Islet of Langerhans (tissue), 1 donor: ENCODE measurements at regions not wholly inside any gene's neighbourhood (a gene's known extent, or its start where the extent isn't known, plus 50 kb on each side); places are given as distances from the start of the nearest gene placed in this dataset.

Experiments used
- FAIRE-seq: peaks from one replicate; lab custom pipeline; 2011; peaks lifted over from hg19 to GRCh38; lab: Jason Lieb, UNC

DNA sequence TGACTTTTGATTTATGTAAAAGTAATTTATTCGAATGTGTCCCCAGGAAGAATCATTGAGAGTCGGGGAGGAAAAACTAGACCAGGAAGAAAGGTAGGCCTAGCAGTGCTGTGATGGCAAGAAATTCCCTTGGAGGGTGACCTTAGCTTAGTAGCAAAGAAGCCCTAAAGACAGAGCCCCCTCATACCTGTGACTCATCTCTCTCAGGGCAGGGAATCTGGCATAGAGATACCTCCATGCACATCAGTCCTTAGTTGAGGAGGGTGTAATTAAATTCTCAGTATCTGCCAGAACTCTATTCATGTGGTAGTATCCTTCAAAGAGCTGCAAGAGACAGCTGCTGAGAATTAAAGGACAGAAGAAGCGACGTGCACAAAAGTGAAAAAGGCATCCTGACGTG, 360.3 kb downstream of the FBXO15 start:
- FAIRE-seq, result no peak

- no peak for FAIRE-seq
Measured at GRCh38 chr18:73785300-73785699, 362.3 kb downstream of the FBXO15 start.

DNA sequence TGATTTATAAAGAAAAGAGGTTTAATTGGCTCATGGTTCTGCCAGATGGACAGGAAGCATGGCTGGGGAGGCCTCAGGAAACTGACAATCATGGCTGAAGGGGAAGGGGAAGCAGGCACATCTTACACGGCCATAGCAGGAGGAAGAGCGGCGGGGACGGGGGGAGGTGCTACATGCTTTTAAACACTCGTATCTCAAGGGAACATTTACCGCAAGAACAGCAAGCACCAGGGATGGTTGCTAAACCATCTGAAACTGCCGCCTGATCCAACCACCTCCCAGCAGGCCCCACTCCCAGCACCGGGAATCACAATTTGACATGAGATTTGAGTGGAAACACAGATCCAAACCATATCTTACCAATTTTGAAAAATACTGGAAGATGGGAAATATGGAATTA, 362.8 kb downstream of the FBXO15 start:
- no peak for FAIRE-seq

GRCh38 chr18:73782405-73782804, 365.2 kb downstream of the FBXO15 start:
- no peak for FAIRE-seq

GRCh38 chr18:73780218-73780617, 367.4 kb downstream of the FBXO15 start:
- FAIRE-seq, result no peak

- FAIRE-seq, result no peak
Measured at GRCh38 chr18:73778032-73778359, 369.6 kb downstream of the FBXO15 start.

DNA sequence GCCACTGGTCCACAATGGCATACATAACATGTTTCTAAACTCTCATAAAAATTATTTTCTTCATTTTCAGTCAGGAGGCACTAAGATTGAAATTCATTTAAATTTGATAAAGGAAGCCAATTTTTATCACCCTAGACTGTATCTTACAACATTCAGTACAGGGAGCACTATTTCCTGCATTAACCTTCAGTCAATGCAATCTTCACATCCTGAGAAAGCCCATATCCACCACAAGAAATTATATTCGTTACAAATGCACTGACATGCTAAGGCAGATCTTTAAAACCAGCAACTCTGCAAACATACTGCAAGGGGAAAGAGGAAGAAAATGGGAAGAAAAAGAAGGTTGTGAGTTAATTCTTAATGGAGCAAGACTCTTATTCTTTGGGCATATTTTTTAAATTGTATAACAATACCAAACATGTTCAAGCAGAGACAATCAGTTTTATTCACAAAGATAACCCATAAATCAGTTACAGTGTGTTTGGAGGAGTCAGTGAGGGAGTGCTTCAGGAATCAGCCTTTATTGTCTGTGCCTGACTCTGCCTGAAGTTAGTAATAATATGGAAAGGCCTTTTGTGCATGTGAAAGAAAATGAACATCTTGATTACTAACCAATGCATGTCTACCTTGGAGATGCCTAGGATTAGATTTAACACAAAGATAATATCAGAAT, 370.1 kb downstream of the FBXO15 start:
- no peak for FAIRE-seq

GRCh38 chr18:73774811-73775509, 372.7 kb downstream of the FBXO15 start:
- no peak for FAIRE-seq

DNA sequence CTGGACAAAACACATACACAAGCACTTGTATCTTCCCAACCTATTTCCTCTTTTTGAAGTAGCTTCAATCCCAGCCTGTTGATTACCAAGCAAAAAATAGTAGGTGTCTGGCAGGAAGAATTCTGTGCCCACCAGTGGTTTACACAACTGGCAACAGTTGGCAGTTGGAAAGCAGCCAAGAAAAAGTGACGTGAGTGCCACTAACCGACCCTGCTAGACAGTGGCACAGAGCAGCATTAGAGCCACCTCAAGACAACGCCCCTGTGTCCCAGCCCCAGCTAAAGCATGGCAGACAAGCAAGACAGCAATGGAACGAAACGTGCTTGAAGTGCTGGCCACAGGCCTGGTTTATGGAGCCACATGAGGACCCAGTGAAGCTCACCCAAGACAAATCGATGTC, 379.6 kb downstream of the FBXO15 start:
- FAIRE-seq, result no peak

- FAIRE-seq, result no peak
Measured at GRCh38 chr18:73766910-73767515, 380.6 kb downstream of the FBXO15 start.

DNA sequence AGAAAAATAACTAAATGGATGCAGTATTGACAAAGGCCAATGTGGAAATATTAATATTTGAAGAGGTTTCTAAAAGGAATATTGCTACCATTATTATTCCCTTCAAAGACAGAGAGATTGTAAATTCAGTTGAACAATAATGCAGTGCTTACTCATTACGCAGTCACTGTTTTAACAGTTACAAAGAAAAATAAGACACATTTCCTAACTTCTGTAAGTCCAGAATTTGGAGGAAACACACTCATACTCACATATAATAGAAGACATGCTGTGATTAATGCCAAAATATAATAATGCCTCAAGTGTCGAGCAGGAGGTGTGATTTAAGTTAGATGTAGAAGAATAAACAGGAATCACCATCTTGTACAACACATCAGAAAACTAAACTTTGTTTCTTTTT, 389.2 kb downstream of the FBXO15 start:
- no peak for FAIRE-seq

GRCh38 chr18:73756256-73757091, 391.2 kb downstream of the FBXO15 start:
- FAIRE-seq, result no peak

DNA sequence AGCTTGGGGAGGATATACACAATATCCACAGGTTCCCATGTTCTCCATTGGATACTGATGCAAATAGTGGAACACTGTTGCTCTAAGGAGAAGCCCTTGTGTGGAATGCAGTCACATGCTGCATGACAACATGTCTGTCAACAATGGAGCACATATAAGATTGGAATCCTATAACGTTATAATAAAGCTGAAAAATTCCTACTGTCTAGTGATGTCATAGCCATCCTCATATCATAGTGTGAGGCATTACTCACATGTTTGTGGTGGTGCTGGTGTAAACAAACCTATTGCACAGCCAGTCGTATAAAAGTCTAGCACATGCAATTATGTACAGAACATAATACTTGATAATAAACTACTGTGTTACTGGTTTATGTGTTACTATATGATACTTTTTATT, 394.7 kb downstream of the FBXO15 start:
- FAIRE-seq, result no peak

- no peak for FAIRE-seq
Measured at GRCh38 chr18:73752546-73752945, 395.1 kb downstream of the FBXO15 start.

GRCh38 chr18:73750052-73750451, 397.6 kb downstream of the FBXO15 start:
- no peak for FAIRE-seq

DNA sequence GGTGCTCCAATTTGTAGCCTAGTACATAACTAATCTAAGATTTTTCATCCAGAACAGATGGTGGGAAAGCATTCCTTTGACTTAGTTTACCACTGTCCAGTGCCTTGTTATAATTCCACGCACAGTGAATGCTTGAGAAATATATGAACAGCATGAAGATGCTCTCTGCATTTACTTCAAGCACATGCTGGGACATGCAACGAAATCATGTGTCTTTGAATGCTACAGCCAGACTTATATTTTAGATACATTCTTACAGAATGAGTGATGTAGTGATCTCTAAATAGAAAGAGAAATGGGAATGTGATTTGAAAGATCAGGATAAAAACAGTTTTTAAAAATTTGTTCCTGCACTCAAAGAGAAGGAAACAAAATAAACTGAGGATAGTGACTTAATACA, 398.3 kb downstream of the FBXO15 start:
- no peak for FAIRE-seq

GRCh38 chr18:73748731-73749130, 398.9 kb downstream of the FBXO15 start:
- FAIRE-seq, result no peak

- FAIRE-seq, result no peak
Measured at GRCh38 chr18:73746101-73746500, 401.5 kb downstream of the FBXO15 start.

DNA sequence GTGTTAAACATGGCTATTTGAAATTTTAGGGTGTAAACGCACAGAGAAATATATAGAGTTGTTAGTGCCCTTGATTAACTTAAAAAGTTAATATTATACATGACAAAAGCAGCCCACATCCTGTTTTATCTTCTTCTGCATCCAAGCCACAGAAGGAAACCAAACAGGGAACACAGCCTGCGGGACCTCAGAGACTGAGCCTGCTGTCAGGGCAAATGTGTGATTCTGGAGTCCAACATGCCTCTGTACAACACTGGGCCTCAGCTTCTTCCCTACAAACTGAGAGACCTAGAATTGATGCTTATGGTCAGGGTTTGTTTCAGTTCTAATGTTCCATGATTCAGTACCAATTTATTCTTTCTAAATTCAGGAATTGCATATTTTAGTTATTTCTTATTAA, 404.7 kb downstream of the FBXO15 start:
- FAIRE-seq, result no peak

DNA sequence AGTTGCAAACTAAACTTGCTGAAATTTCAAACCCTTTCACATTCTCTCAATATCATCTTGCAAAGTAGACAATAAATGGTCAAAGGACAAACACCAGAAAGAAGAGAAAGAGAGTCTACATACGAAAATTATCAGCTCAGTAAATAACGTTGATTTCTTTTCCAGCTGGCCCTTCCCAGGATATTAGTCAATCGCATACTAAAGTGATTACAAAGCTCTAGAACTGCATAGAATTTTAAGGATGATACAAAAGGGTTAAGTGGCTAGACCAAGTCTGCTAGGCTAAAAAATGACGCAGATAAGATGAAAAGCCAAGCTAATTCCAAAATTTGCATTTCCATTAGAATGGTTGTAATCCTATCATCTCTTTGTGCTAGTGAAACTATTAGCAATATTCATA, 405.7 kb downstream of the FBXO15 start:
- FAIRE-seq, result no peak

DNA sequence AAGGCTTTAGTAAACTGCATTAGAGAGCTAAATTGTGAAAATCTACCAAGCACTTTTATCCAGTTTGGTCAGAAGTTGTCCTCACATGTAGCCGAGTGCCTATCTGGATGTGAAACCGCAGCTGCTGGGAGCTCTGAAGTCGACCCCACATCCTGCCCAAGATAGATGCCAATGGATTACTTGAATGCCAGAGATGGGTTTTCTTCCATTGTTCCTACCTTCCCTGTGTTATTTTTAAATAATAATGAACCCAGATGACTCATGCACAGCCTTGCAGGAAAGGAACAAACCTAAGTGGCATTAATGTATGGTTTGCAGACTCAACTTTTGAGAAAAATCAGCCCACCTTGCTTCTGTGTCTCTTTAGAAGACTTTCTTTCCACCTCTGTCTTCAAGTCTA, 408.5 kb downstream of the FBXO15 start:
- FAIRE-seq, result no peak

GRCh38 chr18:73737990-73738389, 409.6 kb downstream of the FBXO15 start:
- no peak for FAIRE-seq

GRCh38 chr18:73735836-73736235, 411.8 kb downstream of the FBXO15 start:
- no peak for FAIRE-seq
